HG03159 (cell line): ENCODE measurements at regions not wholly inside any gene's neighbourhood (a gene's known extent, or its start where the extent isn't known, plus 50 kb on each side); places are given as distances from the start of the nearest gene placed in this dataset.
"Not testable (repeated sequence)": the region's sequence is repeated elsewhere in the genome, so short reads cannot be mapped to it uniquely, and the experiment has no call there.

Experiments used
- ATAC-seq: cut with Tn5 transposase; IDR thresholded peaks from one replicate; pipeline ENCODE4 v1.9.1; 2021; ENCODE audit warnings: mild to moderate bottlenecking, moderate library complexity; ENCODE audit not compliant: unreplicated experiment

DNA sequence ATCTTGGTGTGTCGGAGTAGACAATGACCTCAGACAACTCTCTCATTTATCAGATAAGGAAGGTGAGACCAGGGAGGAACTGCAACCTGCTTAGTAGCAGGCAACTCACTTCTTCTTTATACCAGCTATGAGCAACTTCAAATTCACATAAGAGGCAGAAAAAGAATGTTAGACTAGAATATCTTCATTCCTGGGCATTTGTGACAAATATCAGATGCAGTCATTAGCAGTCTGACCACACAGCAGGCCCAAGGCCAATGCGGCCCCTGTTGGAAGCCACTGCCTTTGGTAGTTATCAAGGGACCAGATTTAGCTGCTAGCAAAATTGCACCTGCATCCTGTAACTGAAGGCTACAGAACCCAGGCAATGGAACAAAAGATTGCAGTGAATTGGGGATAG is 219.2 kb upstream of the RASGEF1B start:
- no peak for ATAC-seq

GRCh38 chr4:81688085-81688484 is 216.4 kb upstream of the RASGEF1B start:
- no peak for ATAC-seq

DNA sequence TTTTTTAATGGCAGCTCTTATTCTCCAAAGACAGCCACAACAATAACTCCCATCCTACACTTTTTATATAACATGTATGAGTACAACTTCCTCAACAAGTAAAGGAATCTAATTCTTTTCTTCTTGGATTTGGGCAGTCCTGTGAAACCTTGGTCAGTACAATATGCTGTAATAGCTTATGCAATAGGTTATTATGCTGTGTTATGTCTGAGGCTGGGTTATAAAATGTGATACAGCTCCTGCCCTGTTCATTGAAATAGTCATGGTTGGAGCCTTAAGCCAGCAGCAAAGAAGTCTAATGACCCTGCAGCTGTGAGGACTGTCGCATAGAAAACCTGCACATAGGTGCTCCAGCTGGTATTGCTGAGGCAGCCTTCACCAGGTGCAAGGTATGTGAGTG is 215.8 kb upstream of the RASGEF1B start:
- no peak for ATAC-seq

- no peak for ATAC-seq
Measured at GRCh38 chr4:81685104-81685503, 213.4 kb upstream of the RASGEF1B start.

GRCh38 chr4:81684352-81684751 is 212.6 kb upstream of the RASGEF1B start:
- ATAC-seq: no peak

DNA sequence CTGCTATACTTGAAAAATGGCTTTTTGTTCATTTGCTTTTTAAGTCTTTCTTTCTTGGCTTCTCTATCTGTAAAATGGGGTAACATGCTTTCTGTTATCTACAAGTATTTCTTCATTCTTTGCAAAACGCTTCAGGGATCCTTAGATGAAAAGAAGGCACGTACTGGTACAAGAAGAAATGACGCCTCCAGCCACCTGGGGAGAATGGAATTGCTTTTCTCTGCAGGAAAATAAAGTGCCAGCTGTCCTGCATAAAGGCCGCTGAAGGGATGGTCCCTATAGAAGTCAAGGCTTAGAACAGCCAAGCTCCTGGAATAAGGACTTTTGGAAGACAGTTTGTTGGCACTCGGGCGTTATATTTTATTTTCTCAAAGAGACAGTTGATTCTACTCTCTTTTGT is 210.8 kb upstream of the RASGEF1B start:
- ATAC-seq: no peak

GRCh38 chr4:81679315-81679714 is 207.6 kb upstream of the RASGEF1B start:
- ATAC-seq: no peak

DNA sequence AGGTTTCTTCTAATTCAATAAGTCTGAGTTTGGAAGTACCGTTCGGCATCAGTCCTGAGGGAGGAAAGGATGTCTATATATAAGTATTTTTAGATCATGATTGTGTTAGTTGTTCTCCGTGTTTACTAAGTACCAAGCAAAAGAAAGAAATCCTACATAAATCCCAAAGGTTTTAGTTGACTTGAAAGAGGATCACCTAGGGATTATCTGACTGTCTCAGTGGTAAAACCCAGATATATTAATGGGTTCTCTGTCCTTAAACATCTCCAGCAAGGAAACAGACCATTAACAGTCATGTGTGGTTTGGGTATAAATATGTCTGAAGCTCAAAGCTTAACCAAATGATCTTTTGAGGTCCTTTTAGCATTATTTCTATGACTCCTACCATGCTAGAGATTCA is 207.1 kb upstream of the RASGEF1B start:
- ATAC-seq: no peak

GRCh38 chr4:81676537-81676936 is 204.8 kb upstream of the RASGEF1B start:
- no peak for ATAC-seq

GRCh38 chr4:81675791-81676393 is 204.2 kb upstream of the RASGEF1B start:
- no peak for ATAC-seq

DNA sequence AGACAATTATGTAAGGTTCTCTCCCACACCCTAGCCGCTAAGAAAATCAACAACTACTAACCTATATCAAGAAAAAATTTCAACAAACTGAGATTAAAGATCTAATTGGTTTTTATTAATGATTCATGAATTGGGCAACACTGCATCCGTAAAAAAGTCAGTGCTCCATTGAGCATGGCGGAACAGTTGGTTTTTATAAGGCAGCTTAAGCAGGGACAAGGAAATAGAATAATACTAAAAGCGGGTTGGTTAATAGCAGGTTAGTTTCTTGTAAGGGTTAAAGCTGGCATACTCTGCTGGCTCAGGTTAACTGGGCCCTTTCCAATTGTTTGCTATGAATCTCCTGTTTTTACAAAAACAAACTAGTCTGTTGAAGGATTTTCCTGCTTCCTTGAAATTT is 202.3 kb upstream of the RASGEF1B start:
- no peak for ATAC-seq

- ATAC-seq: not testable (repeated sequence)
Measured at GRCh38 chr4:81668328-81668727, 196.6 kb upstream of the RASGEF1B start.

GRCh38 chr4:81667539-81667938 is 195.8 kb upstream of the RASGEF1B start:
- no peak for ATAC-seq

DNA sequence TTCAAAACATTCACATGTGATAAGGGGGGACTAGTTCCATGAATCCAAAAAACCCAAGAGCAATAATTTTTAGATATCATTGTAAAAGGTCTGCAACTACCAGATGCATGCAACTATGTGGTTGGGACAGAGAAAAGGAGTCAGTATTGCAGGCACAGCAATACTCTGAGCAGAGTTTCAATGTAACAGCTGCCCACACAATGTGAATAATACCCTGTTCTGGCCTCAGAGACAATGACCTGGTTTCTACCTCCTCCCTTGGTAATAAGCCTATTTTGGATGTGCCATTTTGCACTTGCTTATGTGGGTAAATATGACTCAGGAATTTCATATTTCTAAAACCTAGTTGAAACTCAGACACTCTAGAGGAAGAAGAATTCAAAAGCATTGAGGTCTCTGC is 194.8 kb upstream of the RASGEF1B start:
- ATAC-seq: no peak

GRCh38 chr4:81665649-81666048 is 193.9 kb upstream of the RASGEF1B start:
- ATAC-seq: no peak

DNA sequence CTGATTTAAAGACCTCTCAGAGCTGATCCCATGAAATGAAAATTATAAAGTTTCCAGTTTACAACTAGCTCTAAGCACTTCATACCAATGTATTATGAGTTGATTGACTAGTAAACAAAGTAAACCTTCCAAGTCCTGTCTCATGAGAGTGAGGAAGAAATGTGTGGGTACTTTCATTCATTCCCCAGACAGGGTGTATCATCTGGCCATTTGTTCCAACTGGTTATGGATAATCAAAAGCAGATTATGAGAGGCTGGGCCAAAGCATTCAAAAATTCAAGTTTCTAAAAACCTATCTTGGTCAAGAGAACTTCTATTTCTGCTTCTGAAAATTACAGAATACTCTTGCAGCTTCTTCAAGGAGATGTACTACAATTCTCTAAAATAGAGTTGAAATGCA is 193.3 kb upstream of the RASGEF1B start:
- no peak for ATAC-seq

- no peak for ATAC-seq
Measured at GRCh38 chr4:81664079-81664478, 192.4 kb upstream of the RASGEF1B start.

DNA sequence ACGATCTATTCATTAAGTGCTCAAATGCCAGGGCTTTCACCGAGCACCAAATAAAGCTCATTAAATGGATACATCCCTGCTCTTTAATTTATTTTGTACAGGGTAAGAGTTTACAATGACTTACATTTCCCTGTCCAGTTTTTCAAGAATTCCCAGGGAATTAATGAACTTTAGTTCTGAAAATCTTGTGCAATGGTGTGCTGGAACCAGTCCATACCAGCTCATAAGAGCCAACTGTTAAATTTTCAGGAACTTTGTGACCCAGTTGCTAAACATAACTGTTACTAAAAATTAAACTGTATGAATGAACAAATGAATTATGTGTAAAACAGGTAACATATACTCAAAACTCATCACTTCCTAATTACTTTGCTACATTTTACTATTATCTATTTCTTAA is 191.7 kb upstream of the RASGEF1B start:
- ATAC-seq: no peak

- no peak for ATAC-seq
Measured at GRCh38 chr4:81659051-81659450, 187.3 kb upstream of the RASGEF1B start.

GRCh38 chr4:81652069-81652478 is 180.4 kb upstream of the RASGEF1B start:
- ATAC-seq: no peak

GRCh38 chr4:81651243-81651899 is 179.7 kb upstream of the RASGEF1B start:
- no peak for ATAC-seq

DNA sequence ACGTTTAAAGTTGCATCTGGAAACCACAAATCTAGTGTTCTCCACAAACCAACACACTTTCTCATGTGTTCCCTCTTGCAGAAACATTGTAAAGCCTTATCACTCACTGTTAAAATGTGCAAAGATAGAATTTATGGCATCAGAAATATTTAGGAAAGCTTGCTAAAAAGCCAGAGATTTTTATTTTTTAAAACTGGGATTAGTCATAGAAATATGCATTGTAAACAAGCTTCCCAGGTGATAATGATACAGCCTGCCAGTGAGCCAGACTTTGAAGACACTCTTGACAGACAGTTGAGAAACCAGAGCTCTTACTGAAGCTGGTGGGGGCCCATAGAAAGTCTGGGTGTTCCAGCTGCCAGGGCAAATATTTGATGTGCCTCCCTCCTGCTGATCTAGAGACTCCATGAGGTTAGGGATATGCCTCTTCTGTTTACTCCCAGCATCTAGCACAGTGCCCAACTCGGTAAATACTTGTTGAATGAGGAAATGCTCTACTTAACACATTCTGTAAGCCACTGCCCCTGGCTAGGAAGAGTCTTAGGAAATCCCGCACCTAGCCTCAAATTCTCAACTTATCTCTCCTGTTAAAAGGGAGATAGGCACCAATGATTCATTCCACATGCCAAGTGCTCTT is 179.0 kb upstream of the RASGEF1B start:
- no peak for ATAC-seq
